MM.1S (cell line): ENCODE measurements at regions not wholly inside any gene's neighbourhood (a gene's known extent, or its start where the extent isn't known, plus 50 kb on each side); places are given as distances from the start of the nearest gene placed in this dataset.

Source experiments
- DNase-seq: peaks from one replicate; pipeline ENCODE4 v3.0.0-alpha.2; 2015
- H2AFZ ChIP-seq: fragments of 300-600 bp; sonication (generic); 2 replicates; pipeline ENCODE4 v1.6.0; 2016; ENCODE audit warnings: antibody characterized with exemption, low read length
- H3F3A ChIP-seq: fragments of 300-600 bp; sonication (generic); 2 replicates; pipeline ENCODE4 v1.6.1; 2016; ENCODE audit warnings: mild to moderate bottlenecking, antibody characterized with exemption, low read length, moderate library complexity, mixed read lengths; ENCODE audit not compliant: insufficient read depth
- H3K27ac ChIP-seq: fragments of 300-600 bp; sonication (generic); 2 replicates; pipeline ENCODE4 v1.5.1; 2016; ENCODE audit warnings: mild to moderate bottlenecking, low read length
- H3K27me3 ChIP-seq: fragments of 300-600 bp; sonication (generic); replicated peaks from 2 replicates; pipeline ENCODE4 v1.6.0; 2016; ENCODE audit warnings: low read length; ENCODE audit not compliant: insufficient read depth
- H3K36me3 ChIP-seq: fragments of 300-600 bp; sonication (generic); replicated peaks from 2 replicates; pipeline ENCODE4 v1.6.1; 2016; ENCODE audit warnings: mild to moderate bottlenecking, low read length, mixed read lengths; ENCODE audit not compliant: insufficient read depth
- H3K4me1 ChIP-seq: fragments of 300-600 bp; sonication (generic); 2 replicates; pipeline ENCODE4 v1.6.1; 2016; ENCODE audit warnings: low read length, mixed read lengths
- H3K4me2 ChIP-seq: fragments of 300-600 bp; sonication (generic); 2 replicates; pipeline ENCODE4 v1.6.0; 2016; ENCODE audit warnings: low read depth, low read length
- H3K4me3 ChIP-seq: fragments of 300-600 bp; sonication (generic); 2 replicates; pipeline ENCODE4 v1.5.1; 2016; ENCODE audit warnings: low read length, mixed read lengths
- H3K79me2 ChIP-seq: fragments of 300-600 bp; sonication (generic); 2 replicates; pipeline ENCODE4 v1.6.1; 2016; ENCODE audit warnings: mixed run types, low read length, mixed read lengths
- H3K9ac ChIP-seq: fragments of 300-600 bp; sonication (generic); 2 replicates; pipeline ENCODE4 v1.6.1; 2016; ENCODE audit warnings: low read length, mixed read lengths
- H3K9me2 ChIP-seq: fragments of 300-600 bp; sonication (generic); replicated peaks from 2 replicates; pipeline ENCODE4 v1.6.1; 2016; ENCODE audit warnings: mild to moderate bottlenecking, low read length, mixed read lengths; ENCODE audit not compliant: insufficient read depth
- H3K9me3 ChIP-seq: fragments of 300-600 bp; sonication (generic); replicated peaks from 2 replicates; pipeline ENCODE4 v1.6.1; 2016; ENCODE audit warnings: mild to moderate bottlenecking, low read length, mixed read lengths; ENCODE audit not compliant: insufficient read depth
- H4K20me1 ChIP-seq: fragments of 300-600 bp; sonication (generic); 2 replicates; pipeline ENCODE4 v1.6.1; 2016; ENCODE audit warnings: mild to moderate bottlenecking, low read length, moderate library complexity, mixed read lengths; ENCODE audit not compliant: insufficient read depth
- CTCF ChIP-seq: fragments of 300-600 bp; sonication (generic); IDR thresholded peaks from 2 replicates; pipeline ENCODE4 v1.5.1; 2016; ENCODE audit warnings: antibody characterized with exemption, low read length, mixed read lengths
- EZH2 ChIP-seq: fragments of 300-600 bp; sonication (generic); optimal IDR thresholded peaks from 2 replicates; pipeline ENCODE3; 2017; ENCODE audit warnings: low read depth, mild to moderate bottlenecking, antibody characterized with exemption, low read length, mixed read lengths
- EZH2phosphoT487 ChIP-seq: fragments of 300-600 bp; sonication (generic); IDR thresholded peaks from 2 replicates; pipeline ENCODE4 v1.6.1; 2018; ENCODE audit warnings: antibody characterized with exemption, low read length

DNA sequence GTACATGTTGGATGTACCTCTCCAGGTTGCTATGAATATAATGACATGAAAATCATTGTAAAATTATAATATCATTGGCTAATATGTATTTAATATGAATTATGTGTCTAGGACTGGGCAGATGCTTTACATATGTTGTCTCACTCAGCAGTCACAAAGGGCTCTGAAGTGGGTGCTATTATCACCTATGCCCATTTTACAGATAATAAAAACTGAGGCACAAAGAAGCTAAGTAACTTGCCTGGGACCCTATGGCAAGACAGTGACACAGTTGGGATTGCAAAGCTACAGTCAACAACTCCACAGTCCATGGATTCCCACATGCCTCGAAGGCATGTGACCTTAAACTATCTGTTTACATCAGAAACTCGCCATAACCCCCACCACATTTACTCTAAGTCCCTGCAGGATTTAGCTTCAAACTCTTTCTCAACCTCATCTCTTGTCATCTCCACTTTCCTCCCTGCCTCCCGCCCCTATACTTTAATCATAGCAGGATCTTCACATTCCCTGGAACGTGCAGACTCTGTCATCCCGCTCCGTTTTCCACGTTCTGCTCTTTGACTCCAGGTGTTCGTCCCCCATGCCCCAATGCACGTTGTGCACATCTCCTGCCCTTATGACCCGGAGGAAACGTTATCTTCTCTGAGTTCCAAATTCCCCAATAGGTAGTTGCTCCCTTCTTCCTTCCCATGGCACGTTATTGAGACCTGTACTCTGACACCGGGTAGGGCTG is 143.0 kb upstream of the NRIP1 start:
- no peaks in the 10 kb centered on the region for H3K79me2 ChIP-seq
- H3K4me3 ChIP-seq: no peak overlapping the region
- no peak overlapping the region for H3K4me2 ChIP-seq
- H3K27ac ChIP-seq: no peak overlapping the region
- no peaks in the 10 kb centered on the region for H3K9me2 ChIP-seq
- H3F3A ChIP-seq: no peaks in the 10 kb centered on the region
- H2AFZ ChIP-seq: no peak overlapping the region
- no peaks in the 10 kb centered on the region for H3K9me3 ChIP-seq
- H3K36me3 ChIP-seq: no peaks in the 10 kb centered on the region
- H3K9ac ChIP-seq: no peak overlapping the region
- no peak for DNase-seq
- H4K20me1 ChIP-seq: no peaks in the 10 kb centered on the region
- TF ChIP-seq CTCF (no peak), EZH2phosphoT487 (no peak), EZH2 (no peak)
- no peaks in the 10 kb centered on the region for H3K4me1 ChIP-seq
- no peaks in the 10 kb centered on the region for H3K27me3 ChIP-seq

DNA sequence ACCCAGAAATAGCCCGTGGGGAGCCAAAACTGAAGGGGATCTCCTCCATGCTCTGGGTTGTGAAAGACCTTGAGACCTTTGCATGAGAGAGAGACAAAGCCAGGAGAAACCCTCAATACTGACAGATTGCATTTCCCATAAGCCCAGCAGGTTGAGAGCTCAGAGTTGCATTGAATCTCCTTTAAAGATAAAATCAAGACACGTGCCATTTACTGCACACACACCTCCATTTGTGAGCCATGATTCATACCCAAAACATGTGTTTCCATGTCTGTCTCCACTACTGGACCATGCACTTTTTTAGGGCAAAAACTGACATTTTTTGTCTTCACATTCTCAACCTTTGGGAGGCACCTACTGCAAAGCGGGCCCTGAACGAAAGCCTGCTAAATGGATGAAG is 144.0 kb upstream of the NRIP1 start:
- H3K36me3 ChIP-seq: no peaks in the 10 kb centered on the region
- no peak overlapping the region for H2AFZ ChIP-seq
- H3K9ac ChIP-seq: no peak overlapping the region
- no peaks in the 10 kb centered on the region for H4K20me1 ChIP-seq
- H3K27ac ChIP-seq: no peak overlapping the region
- no peaks in the 10 kb centered on the region for H3K4me1 ChIP-seq
- H3K4me3 ChIP-seq: no peak overlapping the region
- H3K79me2 ChIP-seq: no peaks in the 10 kb centered on the region
- TF ChIP-seq CTCF (no peak), EZH2phosphoT487 (no peak), EZH2 (no peak)
- no peaks in the 10 kb centered on the region for H3K9me2 ChIP-seq
- no peaks in the 10 kb centered on the region for H3F3A ChIP-seq
- H3K9me3 ChIP-seq: no peaks in the 10 kb centered on the region
- no peaks in the 10 kb centered on the region for H3K27me3 ChIP-seq
- H3K4me2 ChIP-seq: no peak overlapping the region
- no peak for DNase-seq

- Histone ChIP-seq H3K27me3 (no peaks in the 10 kb centered on the region), H4K20me1 (no peaks in the 10 kb centered on the region), H3K9me2 (no peaks in the 10 kb centered on the region), H3K27ac (no peak overlapping the region), H3K9me3 (no peaks in the 10 kb centered on the region), H3K36me3 (no peaks in the 10 kb centered on the region), H3K79me2 (no peaks in the 10 kb centered on the region), H3K4me1 (no peaks in the 10 kb centered on the region), H3K9ac (no peak overlapping the region), H3K4me2 (no peak overlapping the region), H2AFZ (no peak overlapping the region), H3K4me3 (no peak overlapping the region), H3F3A (no peaks in the 10 kb centered on the region)
- DNase-seq: no peak
- TF ChIP-seq EZH2phosphoT487 (no peak), CTCF (no peak), EZH2 (no peak)
These were observed 144.4 kb upstream of the NRIP1 start for GRCh38 chr21:15209224-15209623.
